ENCODE measurements at regions not wholly inside any gene's neighbourhood (a gene's known extent, or its start where the extent isn't known, plus 50 kb on each side); places are given as distances from the start of the nearest gene placed in this dataset.

DNA sequence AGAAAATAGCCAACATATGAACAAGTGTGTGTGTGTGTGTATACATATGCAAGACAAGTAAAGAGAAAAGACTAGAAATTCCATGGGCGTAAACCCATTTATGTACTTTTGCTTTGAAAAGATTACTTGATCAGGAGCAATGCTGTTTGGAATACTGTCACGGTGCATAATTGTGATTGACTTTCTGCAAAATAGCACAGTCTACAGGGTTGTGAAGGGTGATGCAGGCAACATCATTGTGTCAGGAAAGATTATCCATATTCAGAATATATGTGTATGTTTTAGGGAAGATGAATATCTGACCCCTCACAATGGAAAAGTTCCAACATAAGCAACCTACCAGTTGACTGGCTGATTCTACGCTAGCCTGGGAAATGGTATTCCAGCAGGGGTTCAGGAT, 307.7 kb downstream of the JRKL start:
- Mint-ChIP-seq H3K36me3 (ENCODE audit: low read depth) (no peaks in the 10 kb centered on the region), H3K9me3 (no peaks in the 10 kb centered on the region), H3K4me3 (no peak overlapping the region), H3K27ac (no peak overlapping the region), H3K4me1 (ENCODE audit: low read depth) (no peaks in the 10 kb centered on the region), H3K27me3 (no peaks in the 10 kb centered on the region)
- ATAC-seq (no peak), DNase-seq (no peak)
- ChIA-PET POLR2A (no interaction called here), CTCF (no interaction called here)
- intact Hi-C loops (cut with micrococcal nuclease), result no loop called here
- TF ChIP-seq, protein P1, sequence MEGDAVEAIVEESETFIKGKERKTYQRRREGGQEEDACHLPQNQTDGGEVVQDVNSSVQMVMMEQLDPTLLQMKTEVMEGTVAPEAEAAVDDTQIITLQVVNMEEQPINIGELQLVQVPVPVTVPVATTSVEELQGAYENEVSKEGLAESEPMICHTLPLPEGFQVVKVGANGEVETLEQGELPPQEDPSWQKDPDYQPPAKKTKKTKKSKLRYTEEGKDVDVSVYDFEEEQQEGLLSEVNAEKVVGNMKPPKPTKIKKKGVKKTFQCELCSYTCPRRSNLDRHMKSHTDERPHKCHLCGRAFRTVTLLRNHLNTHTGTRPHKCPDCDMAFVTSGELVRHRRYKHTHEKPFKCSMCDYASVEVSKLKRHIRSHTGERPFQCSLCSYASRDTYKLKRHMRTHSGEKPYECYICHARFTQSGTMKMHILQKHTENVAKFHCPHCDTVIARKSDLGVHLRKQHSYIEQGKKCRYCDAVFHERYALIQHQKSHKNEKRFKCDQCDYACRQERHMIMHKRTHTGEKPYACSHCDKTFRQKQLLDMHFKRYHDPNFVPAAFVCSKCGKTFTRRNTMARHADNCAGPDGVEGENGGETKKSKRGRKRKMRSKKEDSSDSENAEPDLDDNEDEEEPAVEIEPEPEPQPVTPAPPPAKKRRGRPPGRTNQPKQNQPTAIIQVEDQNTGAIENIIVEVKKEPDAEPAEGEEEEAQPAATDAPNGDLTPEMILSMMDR (IDR thresholded peaks at IDR 0.05), result no peak

DNA sequence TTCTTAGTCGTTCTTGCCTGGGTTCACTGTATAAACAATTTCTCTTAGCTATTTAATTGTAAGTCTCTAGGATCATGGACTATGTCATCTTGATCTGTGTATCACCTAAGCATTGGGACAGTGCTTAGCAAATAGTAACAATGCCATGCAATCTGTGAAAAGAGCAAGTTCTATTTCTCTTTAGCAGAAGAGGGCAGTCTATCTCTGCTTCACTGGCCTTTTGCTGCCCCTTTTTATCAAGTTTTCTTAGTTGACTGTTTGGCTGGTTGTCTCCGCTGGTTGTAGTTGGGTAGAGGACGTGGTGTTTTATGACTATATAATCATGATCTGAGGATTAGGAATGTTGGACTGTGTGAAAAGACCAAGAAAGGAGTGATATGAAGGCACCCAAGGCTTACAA, 315.0 kb downstream of the JRKL start:
- TF ChIP-seq, protein P1 (IDR thresholded peaks at IDR 0.05), result no peak
- intact Hi-C loops (cut with micrococcal nuclease), result no loop called here
- Mint-ChIP-seq H3K36me3 (ENCODE audit: low read depth) (no peaks in the 10 kb centered on the region), H3K4me1 (ENCODE audit: low read depth) (no peaks in the 10 kb centered on the region), H3K9me3 (no peaks in the 10 kb centered on the region), H3K27me3 (no peaks in the 10 kb centered on the region), H3K4me3 (no peak overlapping the region), H3K27ac (no peak overlapping the region)
- DNase-seq (no peak), ATAC-seq (no peak)
- ChIA-PET POLR2A (no interaction called here), CTCF (no interaction called here)

DNA sequence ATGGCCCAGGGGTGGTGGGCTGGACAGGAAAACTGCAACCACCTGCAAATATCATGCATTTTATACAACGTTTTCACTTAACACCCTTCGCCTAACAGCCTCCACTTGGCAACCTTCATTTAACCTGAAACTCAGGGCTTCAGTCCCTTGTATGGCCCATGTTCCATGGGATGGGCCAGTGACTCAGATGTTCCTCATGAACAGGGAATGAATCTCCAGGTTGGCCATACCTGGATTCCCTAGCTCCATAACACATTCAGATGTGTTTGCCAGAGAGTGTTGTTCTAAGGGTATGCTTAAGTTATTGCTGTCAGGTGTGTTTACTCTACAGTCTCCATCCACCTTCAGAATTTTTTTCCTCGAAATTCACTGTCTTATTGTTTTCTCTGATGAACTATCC, 316.9 kb downstream of the JRKL start:
- Mint-ChIP-seq H3K36me3 (ENCODE audit: low read depth) (no peaks in the 10 kb centered on the region), H3K4me3 (no peak overlapping the region), H3K4me1 (ENCODE audit: low read depth) (no peaks in the 10 kb centered on the region), H3K27me3 (no peaks in the 10 kb centered on the region), H3K27ac (no peak overlapping the region), H3K9me3 (no peaks in the 10 kb centered on the region)
- CTCF ChIA-PET, result no interaction called here
- ATAC-seq, result no peak
- intact Hi-C loops (cut with micrococcal nuclease), result no loop called here
- TF ChIP-seq, protein P1 (IDR thresholded peaks at IDR 0.05), result no peak
- DNase-seq, result no peak
- POLR2A ChIA-PET, result no interaction called here

DNA sequence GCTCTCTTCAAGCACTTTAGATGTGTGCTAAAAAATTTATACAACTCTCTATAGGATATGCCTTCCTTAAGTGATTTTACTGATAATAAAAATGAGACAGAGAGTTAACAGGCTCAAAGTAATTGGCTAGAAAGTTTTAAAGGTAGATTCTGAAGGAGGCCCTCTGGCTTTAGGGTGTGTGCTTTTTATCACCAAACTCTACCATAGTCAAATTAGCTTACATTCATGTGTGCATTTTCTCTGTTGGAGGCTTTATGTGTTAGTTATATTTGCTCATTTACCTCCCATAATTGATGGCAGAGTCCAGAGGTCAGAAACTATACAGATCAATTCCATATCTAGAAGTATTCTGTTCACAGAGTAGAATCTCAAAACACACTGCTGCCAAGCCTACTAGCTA, 317.5 kb downstream of the JRKL start:
- Mint-ChIP-seq H3K4me3 (no peak overlapping the region), H3K27ac (no peak overlapping the region), H3K36me3 (ENCODE audit: low read depth) (no peaks in the 10 kb centered on the region), H3K9me3 (no peaks in the 10 kb centered on the region), H3K27me3 (no peaks in the 10 kb centered on the region), H3K4me1 (ENCODE audit: low read depth) (no peaks in the 10 kb centered on the region)
- TF ChIP-seq, protein P1 (IDR thresholded peaks at IDR 0.05), result no peak
- intact Hi-C loops (cut with micrococcal nuclease), result no loop called here
- ATAC-seq (no peak), DNase-seq (no peak)
- CTCF ChIA-PET, result no interaction called here
- POLR2A ChIA-PET, result no interaction called here

DNA sequence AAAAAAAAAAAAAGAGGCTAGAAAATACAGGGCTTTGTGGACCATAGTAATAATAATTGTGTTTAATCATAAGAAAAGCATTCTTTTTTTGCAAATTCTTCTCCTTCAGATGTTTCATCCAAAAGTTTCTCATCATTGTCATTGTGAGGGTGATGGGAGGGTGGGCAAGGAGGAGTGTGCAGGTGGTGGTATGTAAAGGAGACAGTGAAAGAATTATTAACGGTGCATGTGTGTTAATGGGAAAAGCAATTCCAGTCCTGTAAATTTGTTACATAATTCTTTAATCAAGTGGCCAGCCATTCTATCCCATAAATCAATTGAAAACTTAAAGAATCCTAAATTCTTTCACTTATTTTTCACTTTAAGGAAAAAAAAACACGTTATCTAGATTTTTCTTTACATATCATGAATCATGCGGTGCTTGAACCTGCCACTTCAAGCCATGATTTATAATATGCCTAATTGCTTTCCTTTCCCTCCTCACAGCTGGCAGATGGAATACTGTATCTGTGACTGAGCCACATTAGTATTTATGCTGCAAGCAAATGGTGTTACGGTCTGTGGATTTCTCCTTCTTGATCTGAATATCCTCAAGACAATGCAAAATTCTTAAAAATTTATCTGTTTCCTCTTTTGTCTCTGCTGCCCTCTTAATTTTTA, 318.5 kb downstream of the JRKL start:
- intact Hi-C loops (cut with micrococcal nuclease), result no loop called here
- Mint-ChIP-seq H3K9me3 (no peaks in the 10 kb centered on the region), H3K36me3 (ENCODE audit: low read depth) (no peaks in the 10 kb centered on the region), H3K27ac (no peak overlapping the region), H3K4me1 (ENCODE audit: low read depth) (no peaks in the 10 kb centered on the region), H3K27me3 (no peaks in the 10 kb centered on the region), H3K4me3 (no peak overlapping the region)
- ChIA-PET POLR2A (no interaction called here), CTCF (no interaction called here)
- DNase-seq (no peak), ATAC-seq (no peak)
- TF ChIP-seq, protein P1 (IDR thresholded peaks at IDR 0.05), result no peak
